ENCODE measurements at regions not wholly inside any gene's neighbourhood (a gene's known extent, or its start where the extent isn't known, plus 50 kb on each side); places are given as distances from the start of the nearest gene placed in this dataset.

DNA sequence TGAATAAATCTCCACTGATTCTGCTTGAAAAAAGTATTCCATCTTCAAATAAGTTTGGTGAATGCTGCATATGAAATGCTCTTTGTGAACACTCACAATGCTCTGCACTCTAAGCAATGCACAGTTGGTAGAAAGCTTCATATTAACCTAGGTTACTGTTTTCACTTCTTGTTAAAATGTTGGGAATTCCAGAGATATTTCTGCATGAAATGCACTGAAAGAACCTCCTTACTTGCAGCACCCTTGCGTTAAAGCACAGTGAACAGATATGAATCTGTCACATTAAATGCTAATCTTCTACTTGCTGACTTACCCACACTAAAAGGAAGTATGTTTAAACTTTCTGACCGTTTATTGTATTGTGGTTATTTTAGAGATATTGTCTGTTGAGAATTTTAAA is 584.1 kb upstream of the NUDT12 start:
- ATAC-seq (replicated peaks in 1 of 2) (no peak), DNase-seq (no peak)
- Mint-ChIP-seq H3K4me1 (ENCODE audit: low read depth) (no peaks in the 10 kb centered on the region), H3K27me3 (ENCODE audit: low read depth) (no peaks in the 10 kb centered on the region), H3K4me3 (no peak overlapping the region), H3K27ac (no peak overlapping the region), H3K36me3 (ENCODE audit: insufficient read depth in 2 of 2) (no peaks in the 10 kb centered on the region), H3K9me3 (peaks cover 0 to 7% of the 10 kb centered on the region in 2 donors)

DNA sequence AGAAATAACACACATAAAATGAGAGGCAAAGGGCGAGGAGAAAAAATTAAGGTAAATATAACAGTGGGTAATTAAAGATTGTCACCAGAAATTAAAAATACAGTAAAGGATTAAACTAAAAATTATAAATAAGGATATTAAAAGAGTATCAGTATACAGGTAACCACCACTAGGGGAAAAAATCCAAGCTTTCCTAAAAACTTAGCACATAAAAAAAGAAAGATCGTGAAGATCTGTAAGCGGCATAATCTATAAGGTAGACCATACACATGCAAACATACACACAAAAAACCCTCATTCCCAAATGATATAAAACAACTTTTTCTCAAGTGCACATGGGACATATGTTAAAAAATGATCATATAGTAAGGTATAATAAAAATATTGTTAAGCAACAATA is 577.3 kb upstream of the NUDT12 start:
- Mint-ChIP-seq H3K9me3 (peaks cover 6 to 9% of the 10 kb centered on the region in 2 donors), H3K27me3 (ENCODE audit: low read depth) (no peaks in the 10 kb centered on the region), H3K4me3 (no peak overlapping the region), H3K27ac (no peak overlapping the region), H3K4me1 (ENCODE audit: low read depth) (no peaks in the 10 kb centered on the region), H3K36me3 (ENCODE audit: insufficient read depth in 2 of 2) (no peaks in the 10 kb centered on the region)
- ATAC-seq (replicated peaks in 1 of 2) (no peak), DNase-seq (no peak)

DNA sequence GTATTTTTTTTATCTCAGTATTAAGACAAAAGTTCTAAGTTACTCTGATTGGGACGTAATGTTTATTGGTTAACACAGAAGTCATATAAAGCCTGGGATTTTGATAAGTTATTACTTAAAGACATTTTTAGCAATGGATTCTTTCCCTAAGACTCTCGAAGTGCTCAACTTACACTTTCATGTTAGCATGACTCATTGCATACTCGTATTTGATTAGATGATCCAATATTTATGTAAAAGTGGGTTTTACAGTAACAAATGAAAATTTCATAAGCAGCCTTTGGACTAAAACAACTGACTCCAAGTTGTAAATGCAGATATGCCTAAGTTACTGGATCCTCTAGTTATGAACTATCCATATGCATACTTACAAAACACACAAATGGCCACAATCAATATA is 567.7 kb upstream of the NUDT12 start:
- DNase-seq (no peak), ATAC-seq (replicated peaks in 1 of 2) (no peak)
- no peaks in the 10 kb centered on the region for H3K27me3 Mint-ChIP-seq (ENCODE audit: low read depth)
- H3K36me3 Mint-ChIP-seq (ENCODE audit: insufficient read depth in 2 of 2): no peaks in the 10 kb centered on the region
- no peak overlapping the region for H3K4me3 Mint-ChIP-seq
- H3K4me1 Mint-ChIP-seq (ENCODE audit: low read depth): no peaks in the 10 kb centered on the region
- peaks cover 10 to 15% of the 10 kb centered on the region in 2 donors for H3K9me3 Mint-ChIP-seq
- no peak overlapping the region for H3K27ac Mint-ChIP-seq

DNA sequence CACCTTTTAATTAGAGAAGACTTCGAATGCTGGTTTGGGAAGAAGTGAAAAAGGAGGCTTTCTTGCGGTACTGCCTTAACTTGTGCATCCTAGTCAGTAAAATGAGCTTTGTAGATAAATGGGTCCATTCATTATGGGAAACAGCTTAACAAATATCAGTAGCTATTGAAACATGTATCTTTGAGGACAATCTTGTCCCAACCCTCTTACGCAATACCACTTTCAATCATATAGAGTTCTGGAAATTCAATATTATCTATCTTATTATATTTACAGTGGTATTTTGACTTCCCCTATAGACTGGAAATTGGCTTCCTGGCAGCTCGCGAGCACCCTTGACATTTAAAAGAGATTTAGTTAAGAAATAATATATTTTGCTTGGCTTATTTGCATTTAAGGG is 565.8 kb upstream of the NUDT12 start:
- no peak for ATAC-seq (replicated peaks in 1 of 2)

DNA sequence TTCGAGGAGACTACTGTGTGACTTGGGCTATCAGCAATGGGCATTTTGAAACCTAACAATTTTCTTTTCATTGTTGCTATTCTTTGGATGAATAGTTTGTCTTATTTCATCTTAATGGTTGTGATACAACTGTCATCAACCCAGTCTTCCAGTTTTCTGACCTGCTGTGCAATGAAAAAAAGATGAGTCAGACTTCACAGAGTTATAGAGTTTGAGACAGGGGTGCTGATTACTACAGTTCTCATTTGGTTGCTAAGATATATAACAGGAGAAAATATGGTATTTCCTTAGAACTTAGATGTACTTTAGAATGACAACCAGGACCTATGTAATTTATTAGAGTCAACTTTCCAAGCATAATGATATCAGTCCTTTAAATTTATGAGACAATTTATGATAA is 564.4 kb upstream of the NUDT12 start:
- DNase-seq (no peak), ATAC-seq (replicated peaks in 1 of 2) (no peak)
- Mint-ChIP-seq H3K9me3 (peaks cover 2 to 8% of the 10 kb centered on the region in 2 donors), H3K27ac (no peak overlapping the region), H3K4me3 (no peak overlapping the region), H3K36me3 (ENCODE audit: insufficient read depth in 2 of 2) (no peaks in the 10 kb centered on the region), H3K27me3 (ENCODE audit: low read depth) (no peaks in the 10 kb centered on the region), H3K4me1 (ENCODE audit: low read depth) (no peaks in the 10 kb centered on the region)

More for the DNA sequence above, 565.8 kb upstream of the NUDT12 start:
- DNase-seq: no peak
- H3K36me3 Mint-ChIP-seq (ENCODE audit: insufficient read depth in 2 of 2): no peaks in the 10 kb centered on the region
- no peak overlapping the region for H3K27ac Mint-ChIP-seq
- H3K9me3 Mint-ChIP-seq: peaks cover 5 to 11% of the 10 kb centered on the region in 2 donors
- no peak overlapping the region for H3K4me3 Mint-ChIP-seq
- H3K4me1 Mint-ChIP-seq (ENCODE audit: low read depth): no peaks in the 10 kb centered on the region
- H3K27me3 Mint-ChIP-seq (ENCODE audit: low read depth): no peaks in the 10 kb centered on the region

DNA sequence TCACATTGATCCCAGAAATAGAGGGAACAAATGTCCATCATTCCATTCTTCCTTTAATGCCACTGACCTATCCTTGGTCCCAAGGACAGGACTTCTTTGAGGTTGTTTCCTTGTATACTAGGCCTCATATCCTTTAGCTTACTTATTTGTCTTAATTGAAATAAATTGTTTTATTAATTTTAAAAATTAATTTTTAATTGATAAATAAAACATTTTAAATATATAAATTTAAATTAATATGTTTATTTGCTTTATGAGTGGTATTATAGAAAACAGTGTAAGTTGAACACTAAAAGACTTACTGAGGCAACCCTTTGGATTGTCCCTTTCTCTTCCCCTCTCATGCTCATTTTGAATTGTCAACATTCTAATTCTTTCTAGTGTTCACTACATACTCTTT is 556.9 kb upstream of the NUDT12 start:
- no peaks in the 10 kb centered on the region for H3K27me3 Mint-ChIP-seq (ENCODE audit: low read depth)
- no peak overlapping the region for H3K4me3 Mint-ChIP-seq
- DNase-seq (no peak), ATAC-seq (replicated peaks in 1 of 2) (no peak)
- H3K9me3 Mint-ChIP-seq: peaks cover 4 to 6% of the 10 kb centered on the region in 2 donors
- no peak overlapping the region for H3K27ac Mint-ChIP-seq
- H3K36me3 Mint-ChIP-seq (ENCODE audit: insufficient read depth in 2 of 2): no peaks in the 10 kb centered on the region
- no peaks in the 10 kb centered on the region for H3K4me1 Mint-ChIP-seq (ENCODE audit: low read depth)

DNA sequence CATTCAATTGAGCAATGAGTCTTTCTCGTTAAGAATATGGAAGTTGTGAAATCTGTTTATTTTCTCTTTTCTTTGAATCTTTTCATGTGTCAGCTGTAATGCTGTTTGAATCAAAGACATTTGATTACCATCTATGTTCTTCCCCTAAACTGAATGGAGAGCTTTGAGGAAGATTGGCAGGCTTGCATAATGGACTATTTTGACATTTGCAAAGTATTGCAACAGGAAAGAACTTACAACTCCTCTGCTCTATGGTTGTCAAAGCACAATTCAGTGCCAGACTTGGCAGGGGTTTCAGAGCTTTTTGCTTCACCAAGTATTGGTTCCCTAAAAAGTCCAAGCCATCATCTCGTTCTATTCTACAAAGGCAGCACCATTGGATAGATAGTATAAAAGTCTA is 549.0 kb upstream of the NUDT12 start:
- no peaks in the 10 kb centered on the region for H3K27me3 Mint-ChIP-seq (ENCODE audit: low read depth)

DNA sequence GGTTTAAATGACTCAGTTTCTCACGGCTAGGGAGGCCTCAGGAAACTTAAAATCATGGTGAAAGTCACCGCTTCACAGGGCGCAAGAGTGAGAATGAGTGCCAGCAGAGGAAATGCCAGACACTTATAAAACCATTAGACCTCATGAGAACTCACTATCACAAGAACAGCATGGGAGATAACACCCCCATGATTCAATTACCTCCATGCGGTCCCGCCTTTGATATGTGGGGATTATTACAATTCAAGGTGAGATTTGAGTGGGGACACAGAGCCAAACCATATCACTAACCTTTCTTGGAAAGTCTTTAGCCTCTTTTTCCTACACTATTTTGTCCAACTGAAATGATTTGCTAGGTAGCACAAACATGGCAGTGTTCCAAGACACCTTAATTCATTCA is 533.9 kb upstream of the NUDT12 start:
- DNase-seq (no peak), ATAC-seq (replicated peaks in 1 of 2) (no peak)
- Mint-ChIP-seq H3K9me3 (peaks cover 9% of the 10 kb centered on the region in 2 donors), H3K36me3 (ENCODE audit: insufficient read depth in 2 of 2) (no peaks in the 10 kb centered on the region), H3K27me3 (ENCODE audit: low read depth) (no peaks in the 10 kb centered on the region), H3K4me3 (no peak overlapping the region), H3K27ac (no peak overlapping the region), H3K4me1 (ENCODE audit: low read depth) (no peaks in the 10 kb centered on the region)

More for the DNA sequence above, 549.0 kb upstream of the NUDT12 start:
- Mint-ChIP-seq H3K27ac (no peak overlapping the region), H3K4me3 (no peak overlapping the region), H3K9me3 (peaks cover 0 to 6% of the 10 kb centered on the region in 2 donors), H3K36me3 (ENCODE audit: insufficient read depth in 2 of 2) (no peaks in the 10 kb centered on the region), H3K4me1 (ENCODE audit: low read depth) (no peaks in the 10 kb centered on the region)
- DNase-seq: no peak
- no peak for ATAC-seq (replicated peaks in 1 of 2)

DNA sequence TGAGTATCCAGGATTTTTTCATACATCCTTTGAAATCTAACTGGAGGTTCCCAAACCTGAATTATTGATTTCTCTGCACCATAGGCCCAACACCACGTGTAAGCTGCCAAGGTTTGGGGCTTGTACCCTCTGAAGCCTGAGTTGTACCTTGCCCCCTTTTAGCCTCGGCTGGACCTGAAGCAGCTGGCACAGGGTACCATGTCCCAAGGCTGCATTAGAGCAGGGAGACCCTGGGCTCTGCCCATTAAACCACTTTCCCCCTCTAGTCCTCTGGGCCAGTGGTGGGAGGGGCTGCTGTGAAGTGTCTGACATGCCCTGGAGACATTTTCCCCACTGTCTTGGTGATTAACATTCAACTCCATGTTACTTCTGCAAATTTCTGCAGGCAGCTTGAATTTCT is 532.9 kb upstream of the NUDT12 start:
- Mint-ChIP-seq H3K27me3 (ENCODE audit: low read depth) (no peaks in the 10 kb centered on the region), H3K36me3 (ENCODE audit: insufficient read depth in 2 of 2) (no peaks in the 10 kb centered on the region), H3K4me3 (no peak overlapping the region), H3K27ac (no peak overlapping the region), H3K4me1 (ENCODE audit: low read depth) (no peaks in the 10 kb centered on the region), H3K9me3 (peaks cover 7 to 9% of the 10 kb centered on the region in 2 donors)
- ATAC-seq (replicated peaks in 1 of 2) (no peak), DNase-seq (no peak)

DNA sequence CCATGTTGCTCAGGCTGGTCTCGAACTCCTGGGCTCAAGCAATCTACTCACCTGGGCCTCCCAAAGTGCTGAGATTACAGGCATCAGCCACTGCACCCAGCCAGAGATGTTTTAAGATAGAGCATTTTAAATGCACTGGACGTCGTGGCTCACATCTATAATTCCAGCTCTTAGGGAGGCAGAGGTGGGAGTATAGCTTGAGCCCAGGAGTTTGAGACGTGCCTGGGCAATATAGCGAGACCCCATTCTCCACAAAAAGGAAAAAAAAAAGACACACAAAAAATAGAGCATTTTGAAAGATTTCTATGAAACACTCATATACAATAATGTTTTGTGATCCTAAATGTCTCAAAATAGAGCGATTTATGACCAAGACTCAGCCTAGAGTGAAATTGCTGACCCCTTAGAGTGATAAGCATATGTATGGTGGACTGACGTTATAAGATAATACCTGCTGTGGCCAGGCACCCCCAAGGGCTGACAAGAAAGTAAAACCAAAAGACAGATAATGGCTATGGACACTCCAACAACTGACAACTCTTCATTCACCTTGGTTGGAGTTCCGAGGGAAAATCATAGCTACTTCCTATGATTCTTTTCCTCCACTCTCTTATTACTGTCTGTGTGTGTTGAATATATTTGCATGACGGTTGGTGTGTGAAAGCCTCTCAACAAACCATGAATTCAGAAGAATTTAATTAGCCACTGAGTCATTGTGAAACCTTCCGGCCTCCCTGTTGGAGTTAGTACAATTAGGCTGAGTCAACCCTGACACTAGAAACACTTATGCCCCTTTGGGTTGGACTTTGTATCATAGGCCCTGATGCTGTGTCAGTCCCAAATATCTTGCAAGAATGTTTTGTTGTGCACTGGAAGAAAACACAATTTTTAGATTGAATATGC is 526.5 kb upstream of the NUDT12 start:
- peaks cover 0 to 6% of the 10 kb centered on the region in 2 donors for H3K9me3 Mint-ChIP-seq
- H3K27me3 Mint-ChIP-seq (ENCODE audit: low read depth): no peaks in the 10 kb centered on the region
- no peak overlapping the region for H3K4me3 Mint-ChIP-seq

DNA sequence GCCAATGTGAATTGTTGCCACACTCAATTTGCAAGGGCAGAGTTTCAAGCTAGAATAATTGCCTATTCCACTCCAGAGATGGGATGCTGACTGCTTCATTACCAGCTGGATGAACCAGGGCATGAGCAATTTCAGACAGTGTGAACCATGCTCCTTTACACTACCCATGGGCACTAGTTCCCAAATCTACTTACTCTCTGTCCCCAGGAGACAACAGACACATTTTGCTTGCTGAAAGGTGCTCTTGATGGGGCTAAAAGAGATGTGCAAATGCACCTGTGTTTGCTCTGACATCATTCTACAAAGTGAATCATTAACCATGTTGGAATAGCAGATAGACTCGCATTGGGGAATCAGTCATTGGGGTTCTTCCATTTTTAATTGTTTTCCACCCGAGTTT is 522.3 kb upstream of the NUDT12 start:
- H3K4me3 Mint-ChIP-seq: no peak overlapping the region
- ATAC-seq (replicated peaks in 1 of 2) (no peak), DNase-seq (no peak)
- no peaks in the 10 kb centered on the region for H3K27me3 Mint-ChIP-seq (ENCODE audit: low read depth)
- peaks cover 3% of the 10 kb centered on the region in 2 donors for H3K36me3 Mint-ChIP-seq (ENCODE audit: insufficient read depth in 2 of 2)
- H3K9me3 Mint-ChIP-seq: peaks cover 0 to 11% of the 10 kb centered on the region in 2 donors
- no peak overlapping the region for H3K27ac Mint-ChIP-seq
- H3K4me1 Mint-ChIP-seq (ENCODE audit: low read depth): no peaks in the 10 kb centered on the region

More for the DNA sequence above, 526.5 kb upstream of the NUDT12 start:
- DNase-seq: no peak
- no peak for ATAC-seq (replicated peaks in 1 of 2)
- Mint-ChIP-seq H3K36me3 (ENCODE audit: insufficient read depth in 2 of 2) (no peaks in the 10 kb centered on the region), H3K27ac (no peak overlapping the region), H3K4me1 (ENCODE audit: low read depth) (no peaks in the 10 kb centered on the region)

DNA sequence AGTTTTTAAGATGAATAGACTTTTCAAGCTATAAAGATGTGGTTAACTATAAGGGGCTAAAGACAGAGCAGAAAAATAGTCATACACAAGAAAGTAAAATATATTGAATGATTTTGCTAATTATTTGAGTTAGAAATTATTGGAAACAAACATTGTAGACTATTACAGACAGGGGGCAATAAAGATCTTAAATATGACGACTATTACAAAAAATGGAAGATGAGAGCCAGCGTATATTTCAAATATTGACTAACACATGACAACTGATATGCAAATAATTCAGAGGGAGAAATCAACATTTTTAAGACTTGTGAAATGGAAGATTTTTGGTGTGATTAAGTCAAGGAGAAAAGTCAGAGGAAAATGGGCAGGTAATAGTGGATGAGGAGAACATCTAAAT is 520.2 kb upstream of the NUDT12 start:
- no peak for DNase-seq
- H3K9me3 Mint-ChIP-seq: peaks cover 0 to 5% of the 10 kb centered on the region in 2 donors
- H3K36me3 Mint-ChIP-seq (ENCODE audit: insufficient read depth in 2 of 2): peaks cover 3% of the 10 kb centered on the region in 2 donors
- no peak overlapping the region for H3K27ac Mint-ChIP-seq
- H3K4me3 Mint-ChIP-seq: no peak overlapping the region
- H3K27me3 Mint-ChIP-seq (ENCODE audit: low read depth): no peaks in the 10 kb centered on the region
- H3K4me1 Mint-ChIP-seq (ENCODE audit: low read depth): no peaks in the 10 kb centered on the region
- no peak for ATAC-seq (replicated peaks in 1 of 2)

DNA sequence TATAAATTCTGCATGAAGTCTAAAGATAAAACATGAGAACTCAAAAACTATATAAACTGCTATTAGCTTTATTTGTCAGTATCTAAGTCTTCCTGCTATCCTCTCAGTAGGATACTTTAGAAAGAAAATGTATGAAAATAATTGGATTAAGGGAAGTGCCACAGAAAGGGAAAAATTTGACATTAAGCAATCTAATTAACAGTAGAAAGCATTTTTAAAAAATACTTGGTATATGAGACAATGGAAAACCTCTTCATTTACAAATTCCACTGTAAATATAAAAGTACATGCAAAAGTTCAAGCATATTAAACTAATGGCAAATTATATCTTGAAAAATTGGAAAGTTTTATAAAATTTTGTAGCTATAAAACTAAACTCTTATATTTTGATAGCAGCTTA is 518.6 kb upstream of the NUDT12 start:
- no peak for DNase-seq
- Mint-ChIP-seq H3K36me3 (ENCODE audit: insufficient read depth in 2 of 2) (peaks cover 3% of the 10 kb centered on the region in 2 donors), H3K4me3 (no peak overlapping the region), H3K27me3 (ENCODE audit: low read depth) (no peaks in the 10 kb centered on the region), H3K9me3 (peaks cover 2 to 5% of the 10 kb centered on the region in 2 donors), H3K27ac (no peak overlapping the region), H3K4me1 (ENCODE audit: low read depth) (no peaks in the 10 kb centered on the region)
- no peak for ATAC-seq (replicated peaks in 1 of 2)

Data from activated T-cell treated with anti-CD3 and anti-CD28 coated beads, Interleukin-2, amount 50 U/mL, for 72 hours (primary cell).